Ascending aorta (tissue), 2 donors: ENCODE measurements at regions not wholly inside any gene's neighbourhood (a gene's known extent, or its start where the extent isn't known, plus 50 kb on each side); places are given as distances from the start of the nearest gene placed in this dataset.

ENCODE experiments used
- DNase-seq, 2 donors: peaks; one replicate each; pipeline ENCODE4 v3.0.0-alpha.2; 2019; ENCODE audit warnings: low spot score in 2 of 2
- H3K27ac ChIP-seq, 2 donors: fragments of 200-600 bp; sonication (generic); one replicate each; pipeline ENCODE4 v1.5.1; 2016 to 2017; ENCODE audit warnings: mild to moderate bottlenecking in 1 of 2
- H3K27me3 ChIP-seq: fragments of 200-600 bp; sonication (generic); one replicate; pipeline ENCODE4 v1.5.1; 2017
- H3K36me3 ChIP-seq, 2 donors: fragments of 200-600 bp; sonication (generic); one replicate each; pipeline ENCODE4 v1.5.1; 2016
- H3K4me1 ChIP-seq, 2 donors: fragments of 200-600 bp; sonication (generic); one replicate each; pipeline ENCODE4 v1.5.1; 2016 to 2017; ENCODE audit warnings: mild to moderate bottlenecking in 1 of 2
- H3K4me3 ChIP-seq, 2 donors: fragments of 200-600 bp; sonication (generic); one replicate each; pipeline ENCODE4 v1.5.1; 2016 to 2017; ENCODE audit warnings: mild to moderate bottlenecking in 1 of 2
- H3K9me3 ChIP-seq, 2 donors: fragments of 200-600 bp; sonication (generic); one replicate each; pipeline ENCODE4 v1.5.1; 2016
- CTCF ChIP-seq, 3 experiments: fragments of 200-600 bp in 2 of 3; fragments of 450-650 bp in 1 of 3; sonication (generic) in 2 of 3; IDR thresholded peaks; one replicate each; pipeline ENCODE4 v1.5.1; 2016 to 2019; ENCODE audit warnings: antibody characterized with exemption in 3 of 3, mild to moderate bottlenecking in 1 of 3, moderate library complexity in 1 of 3
- intact Hi-C: fragments of 100-400 bp; cut with DNase I; formaldehyde crosslinking; loops from one replicate; pipeline ENCODE4 v1.15.1; 2023

- H3K36me3 ChIP-seq, result no peaks in the 10 kb centered on the region
- H3K4me3 ChIP-seq, result no peak overlapping the region
- no peak overlapping the region for H3K27ac ChIP-seq
- intact Hi-C loops, result no loop called here
- peaks cover 0 to 14% of the 10 kb centered on the region in 2 donors for H3K4me1 ChIP-seq
- no peaks in the 10 kb centered on the region for H3K9me3 ChIP-seq
- DNase-seq, result no peak
- TF ChIP-seq CTCF (IDR thresholded peaks at IDR 0.05), result no peak
- H3K27me3 ChIP-seq, result no peaks in the 10 kb centered on the region
These were observed 103.4 kb upstream of the MDFIC start for GRCh38 chr7:114818501-114818900.

DNA sequence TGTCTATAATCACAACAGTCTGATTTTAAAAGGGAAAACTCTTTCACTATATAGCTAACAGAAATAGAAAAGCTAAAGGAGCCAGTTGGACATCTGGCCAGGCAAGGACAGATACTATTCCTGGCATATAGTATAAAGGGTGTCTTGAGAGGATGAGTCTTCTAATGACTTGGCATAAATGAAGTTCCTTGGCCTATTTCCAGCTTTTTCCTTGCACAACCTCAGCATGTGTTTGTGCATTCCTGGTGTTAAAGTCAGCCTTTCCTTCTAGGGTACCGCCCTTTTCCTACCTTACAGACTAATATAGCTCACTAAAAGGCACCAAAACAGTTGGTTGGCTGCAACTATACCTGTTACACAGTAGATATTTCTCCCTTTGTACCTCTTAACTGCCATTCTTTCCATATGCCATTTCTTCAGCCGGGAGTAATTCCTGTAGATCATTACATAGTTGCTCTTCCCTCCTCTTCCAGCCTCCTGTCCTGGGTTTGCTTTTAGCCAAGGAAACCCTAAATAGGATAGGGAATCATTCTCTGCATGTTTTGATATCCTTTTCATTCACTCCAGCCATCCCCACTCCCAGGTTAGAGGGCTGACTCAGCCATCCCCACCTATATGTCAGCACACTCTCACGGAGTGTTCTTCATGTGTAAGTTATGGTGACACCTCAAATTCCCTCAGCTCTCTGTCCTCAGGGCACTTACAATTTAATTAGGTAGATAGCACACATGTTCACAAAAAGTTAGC is 102.1 kb upstream of the MDFIC start:
- Histone ChIP-seq H3K36me3 (no peaks in the 10 kb centered on the region), H3K27ac (peak overlapping the region; percentile 1 to 30), H3K27me3 (no peaks in the 10 kb centered on the region), H3K4me3 (no peak overlapping the region), H3K9me3 (no peaks in the 10 kb centered on the region), H3K4me1 (peaks cover 0 to 14% of the 10 kb centered on the region in 2 donors)
- no peak for DNase-seq
- TF ChIP-seq CTCF (IDR thresholded peaks at IDR 0.05), result no peak
- intact Hi-C loops, result no loop called here

DNA sequence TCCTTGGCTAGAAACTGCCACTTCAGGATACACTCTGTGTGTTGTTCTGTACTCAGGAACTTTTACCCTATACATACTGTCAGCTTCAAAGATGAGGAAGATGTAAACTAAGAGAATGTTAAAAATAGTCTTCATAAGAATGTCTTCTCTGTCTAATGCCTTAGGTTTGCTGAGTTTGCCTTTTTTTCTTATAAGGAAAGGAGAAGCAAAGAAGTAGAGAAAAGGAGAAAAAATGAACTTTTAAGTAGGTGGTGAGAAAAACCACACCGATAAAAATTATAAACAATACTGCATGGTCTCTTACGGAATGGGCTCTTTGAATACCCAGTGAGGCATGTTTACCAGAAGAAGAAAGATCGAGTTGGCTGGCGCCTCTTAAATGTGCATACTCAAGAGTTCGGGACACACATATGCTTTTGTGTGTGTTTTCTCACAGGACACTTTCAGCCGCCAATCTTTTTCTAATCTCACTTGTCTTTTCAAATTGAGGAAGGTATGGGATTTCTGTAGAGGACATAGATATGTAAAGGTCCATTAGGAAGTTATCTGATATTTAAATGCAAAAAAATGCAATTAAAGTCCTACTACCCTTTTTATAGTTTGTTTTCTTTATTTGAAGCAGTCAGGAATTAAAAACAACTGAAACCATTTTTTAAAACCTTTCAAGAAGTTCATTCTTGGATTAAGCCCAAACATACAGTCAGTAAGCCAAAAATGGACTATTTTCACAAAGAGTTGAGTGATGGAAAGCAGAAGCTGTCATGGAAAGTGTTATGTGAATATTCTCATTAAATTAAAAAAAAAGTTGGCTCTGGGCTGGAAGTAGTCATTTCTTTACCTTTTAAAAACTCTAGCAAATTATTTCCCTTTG is 100.6 kb upstream of the MDFIC start:
- no peak overlapping the region for H3K27ac ChIP-seq
- no peak for TF ChIP-seq CTCF (IDR thresholded peaks at IDR 0.05)
- no peaks in the 10 kb centered on the region for H3K9me3 ChIP-seq
- intact Hi-C loops, result no loop called here
- no peaks in the 10 kb centered on the region for H3K27me3 ChIP-seq
- DNase-seq, result no peak
- H3K4me1 ChIP-seq, result peaks cover 0 to 14% of the 10 kb centered on the region in 2 donors
- no peaks in the 10 kb centered on the region for H3K36me3 ChIP-seq
- peak overlapping the region in 1 of 2 donors; percentile 27 for H3K4me3 ChIP-seq

- intact Hi-C loops, result no loop called here
- Histone ChIP-seq H3K36me3 (no peaks in the 10 kb centered on the region), H3K4me1 (peaks cover 0 to 14% of the 10 kb centered on the region in 2 donors), H3K27ac (no peak overlapping the region), H3K27me3 (no peaks in the 10 kb centered on the region), H3K9me3 (peaks cover 4 to 5% of the 10 kb centered on the region in 2 donors), H3K4me3 (no peak overlapping the region)
- TF ChIP-seq CTCF (IDR thresholded peaks at IDR 0.05), result no peak
- no peak for DNase-seq
These were observed 99.8 kb upstream of the MDFIC start for GRCh38 chr7:114822131-114822530.

DNA sequence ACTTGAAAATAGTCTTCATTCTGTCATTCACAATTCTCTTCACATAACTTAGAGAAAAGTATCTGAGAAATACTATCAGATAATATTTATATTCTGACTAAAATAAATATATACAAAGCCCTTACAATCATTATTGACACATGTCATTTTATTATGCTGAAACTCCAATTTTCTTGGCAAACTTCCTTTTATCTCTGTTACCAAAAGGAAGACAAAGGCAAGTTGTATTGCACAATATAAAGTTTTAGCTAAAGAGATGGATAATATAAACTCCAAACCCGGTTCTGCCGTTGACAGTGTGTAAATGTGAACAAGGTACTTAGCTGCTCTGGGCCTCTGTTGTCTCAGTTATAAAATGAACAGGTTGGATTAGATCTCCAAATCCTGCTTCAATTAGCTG is 99.0 kb upstream of the MDFIC start:
- H3K27me3 ChIP-seq, result no peaks in the 10 kb centered on the region
- H3K36me3 ChIP-seq, result no peaks in the 10 kb centered on the region
- H3K4me1 ChIP-seq, result peaks cover 0 to 14% of the 10 kb centered on the region in 2 donors
- intact Hi-C loops, result no loop called here
- no peak overlapping the region for H3K4me3 ChIP-seq
- no peak for DNase-seq
- no peak overlapping the region for H3K27ac ChIP-seq
- peaks cover 4 to 9% of the 10 kb centered on the region in 2 donors for H3K9me3 ChIP-seq
- no peak for TF ChIP-seq CTCF (IDR thresholded peaks at IDR 0.05)
